ENCODE measurements at regions not wholly inside any gene's neighbourhood (a gene's known extent, or its start where the extent isn't known, plus 50 kb on each side); places are given as distances from the start of the nearest gene placed in this dataset.

- TF ChIP-seq CTCF (IDR thresholded peaks at IDR 0.05) (no peak), POLR2A (IDR thresholded peaks at IDR 0.05) (no peak)
Observed at GRCh38 chr12:65660096-65660495, 164.2 kb upstream of the HMGA2 start.

All from body of pancreas (tissue), 4 donors.